Neuronal stem cell (in vitro differentiated cells): ENCODE measurements at regions not wholly inside any gene's neighbourhood (a gene's known extent, or its start where the extent isn't known, plus 50 kb on each side); places are given as distances from the start of the nearest gene placed in this dataset.

Experiments used
- DNase-seq: peaks from one replicate; pipeline ENCODE4 v3.0.0-alpha.2; 2013; ENCODE audit warnings: low spot score
- H2AFZ ChIP-seq: one replicate; pipeline ENCODE4 v1.6.1; 2013; ENCODE audit warnings: mild to moderate bottlenecking, low read length, inconsistent platforms
- H2AK5ac ChIP-seq: 2 replicates; pipeline ENCODE4 v1.6.1; 2013; ENCODE audit warnings: low read depth, mild to moderate bottlenecking, inconsistent platforms, low read length, moderate library complexity, mixed read lengths
- H2BK120ac ChIP-seq: 2 replicates; pipeline ENCODE4 v1.6.1; 2013; ENCODE audit warnings: low read depth, mild to moderate bottlenecking, inconsistent platforms, low read length, moderate library complexity, mixed read lengths
- H2BK12ac ChIP-seq: one replicate; pipeline ENCODE4 v1.6.1; 2013; ENCODE audit warnings: low read length, inconsistent platforms
- H2BK15ac ChIP-seq: 2 replicates; pipeline ENCODE4 v1.6.1; 2013; ENCODE audit warnings: mild to moderate bottlenecking, low read length, inconsistent platforms, mixed read lengths
- H2BK5ac ChIP-seq: one replicate; pipeline ENCODE4 v1.6.1; 2013; ENCODE audit warnings: inconsistent platforms, mild to moderate bottlenecking, low read length, moderate library complexity
- H3K14ac ChIP-seq: one replicate; pipeline ENCODE4 v1.6.1; 2013; ENCODE audit warnings: low read length, inconsistent platforms
- H3K18ac ChIP-seq: 2 replicates; pipeline ENCODE4 v1.6.1; 2013; ENCODE audit warnings: low read length, inconsistent platforms
- H3K23ac ChIP-seq: 2 replicates; pipeline ENCODE4 v1.6.1; 2013; ENCODE audit warnings: low read depth, mild to moderate bottlenecking, mixed read lengths, low read length, inconsistent platforms; ENCODE audit not compliant: poor library complexity
- H3K27ac ChIP-seq: replicated peaks from 3 replicates; pipeline ENCODE4 v1.5.1; 2013; ENCODE audit warnings: low read length, inconsistent platforms
- H3K27me3 ChIP-seq, 3 experiments: 2 replicates each; pipeline ENCODE4 v1.6.1; 2013; ENCODE audit warnings: low read length in 3 of 3, mild to moderate bottlenecking in 2 of 3, inconsistent platforms in 1 of 3, low read depth in 1 of 3, mixed read lengths in 1 of 3, moderate library complexity in 1 of 3; ENCODE audit not compliant: control insufficient read depth in 3 of 3, insufficient read depth in 3 of 3
- H3K36me3 ChIP-seq, 2 donors: replicated peaks in 1 of 2; 2 replicates each; pipeline ENCODE4 v1.6.1; 2013; ENCODE audit warnings: low read length in 2 of 2; ENCODE audit not compliant: control insufficient read depth in 2 of 2, insufficient read depth in 2 of 2
- H3K4ac ChIP-seq: 2 replicates; pipeline ENCODE4 v1.6.1; 2013; ENCODE audit warnings: inconsistent platforms, mild to moderate bottlenecking, low read length, moderate library complexity
- H3K4me1 ChIP-seq, 2 donors: 1 replicate in 1 of 2; 2 replicates in 1 of 2; pipeline ENCODE4 v1.6.1; 2013; ENCODE audit warnings: low read length in 2 of 2, low read depth in 1 of 2; ENCODE audit not compliant: control insufficient read depth in 2 of 2, insufficient read depth in 1 of 2
- H3K4me2 ChIP-seq: one replicate; pipeline ENCODE4 v1.6.1; 2013; ENCODE audit warnings: mild to moderate bottlenecking, low read length, inconsistent platforms; ENCODE audit not compliant: insufficient read depth, poor library complexity, severe bottlenecking
- H3K4me3 ChIP-seq, 2 donors: 2 replicates each; pipeline ENCODE4 v1.5.1; 2013; ENCODE audit warnings: low read length in 2 of 2, mild to moderate bottlenecking in 2 of 2, inconsistent platforms in 1 of 2, moderate library complexity in 1 of 2
- H3K79me1 ChIP-seq: one replicate; pipeline ENCODE4 v1.6.1; 2013; ENCODE audit warnings: low read depth, mild to moderate bottlenecking, inconsistent platforms, low read length, moderate library complexity
- H3K9ac ChIP-seq: one replicate; pipeline ENCODE4 v1.6.1; 2013; ENCODE audit warnings: mild to moderate bottlenecking, low read depth, low read length, inconsistent platforms; ENCODE audit not compliant: poor library complexity
- H3K9me3 ChIP-seq, 2 donors: replicated peaks in 1 of 2; 2 replicates each; pipeline versions ENCODE3 to v1.6.1; 2013; ENCODE audit warnings: low read length in 2 of 2, mild to moderate bottlenecking in 2 of 2, inconsistent platforms in 1 of 2, low read depth in 1 of 2, mixed read lengths in 1 of 2, moderate library complexity in 1 of 2; ENCODE audit not compliant: control insufficient read depth in 2 of 2, insufficient read depth in 1 of 2
- H4K8ac ChIP-seq: one replicate; pipeline ENCODE4 v1.6.1; 2013; ENCODE audit warnings: low read depth, mild to moderate bottlenecking, inconsistent platforms, low read length, moderate library complexity
- H4K91ac ChIP-seq: one replicate; pipeline ENCODE4 v1.6.1; 2013; ENCODE audit warnings: low read length, low read depth, mild to moderate bottlenecking, inconsistent platforms; ENCODE audit not compliant: poor library complexity
- WGBS, 2 donors: extraction: QIAGEN DNeasy Blood & Tissue Kit; methylation state at CpG; one replicate each; pipeline ENCODE4 v1.1.7; 2013; ENCODE audit warnings: missing lambda C conversion rate in 2 of 2, mixed read lengths in 1 of 2; ENCODE audit not compliant: insufficient read length in 2 of 2, insufficient replicate concordance in 1 of 2; ENCODE audit errors: extremely low coverage in 2 of 2; 5-methylcytosine and 5-hydroxymethylcytosine counted together

- no peak for DNase-seq
- Histone ChIP-seq H3K4me3 (no peak overlapping the region), H2AK5ac (no peak overlapping the region), H2AFZ (no peak overlapping the region), H3K23ac (no peak overlapping the region), H3K4ac (no peak overlapping the region), H3K27ac (no peak overlapping the region), H3K27me3 (no peaks in the 10 kb centered on the region), H2BK12ac (no peak overlapping the region), H2BK120ac (no peak overlapping the region), H3K4me1 (no peaks in the 10 kb centered on the region), H3K9me3 (no peaks in the 10 kb centered on the region), H3K9ac (no peak overlapping the region), H3K36me3 (no peaks in the 10 kb centered on the region), H3K18ac (no peak overlapping the region), H3K14ac (no peak overlapping the region), H3K4me2 (no peak overlapping the region), H4K91ac (no peak overlapping the region), H4K8ac (no peak overlapping the region), H2BK5ac (no peak overlapping the region), H3K79me1 (no peaks in the 10 kb centered on the region), H2BK15ac (no peak overlapping the region)
- WGBS, 2 donors = no CpG with 5 or more reads among the region's 1 CpG
These were observed 285.0 kb upstream of the ATP2B1 start for GRCh38 chr12:89993632-89994031.

GRCh38 chr12:89992668-89993451 lies 284.2 kb upstream of the ATP2B1 start:
- no peak overlapping the region for H4K91ac ChIP-seq
- no peaks in the 10 kb centered on the region for H3K4me1 ChIP-seq
- H3K18ac ChIP-seq = no peak overlapping the region
- H3K27ac ChIP-seq = no peak overlapping the region
- no peak overlapping the region for H2BK5ac ChIP-seq
- no peak overlapping the region for H3K23ac ChIP-seq
- no peak overlapping the region for H3K14ac ChIP-seq
- H3K4ac ChIP-seq = no peak overlapping the region
- no peak overlapping the region for H2AK5ac ChIP-seq
- H3K27me3 ChIP-seq = no peaks in the 10 kb centered on the region
- no peak for DNase-seq
- no peak overlapping the region for H3K4me2 ChIP-seq
- no peak overlapping the region for H2AFZ ChIP-seq
- H3K9me3 ChIP-seq = no peaks in the 10 kb centered on the region
- H3K9ac ChIP-seq = no peak overlapping the region
- H4K8ac ChIP-seq = no peak overlapping the region
- no peak overlapping the region for H3K4me3 ChIP-seq
- H3K79me1 ChIP-seq = no peaks in the 10 kb centered on the region
- no peaks in the 10 kb centered on the region for H3K36me3 ChIP-seq
- no peak overlapping the region for H2BK120ac ChIP-seq
- no peak overlapping the region for H2BK12ac ChIP-seq
- WGBS, 2 donors = no CpG with 5 or more reads among the region's 2 CpGs
- no peak overlapping the region for H2BK15ac ChIP-seq

- Histone ChIP-seq H3K4me3 (no peak overlapping the region), H3K9me3 (no peaks in the 10 kb centered on the region), H3K18ac (no peak overlapping the region), H3K4ac (no peak overlapping the region), H3K4me1 (no peaks in the 10 kb centered on the region), H2BK12ac (no peak overlapping the region), H3K4me2 (no peak overlapping the region), H3K27me3 (no peaks in the 10 kb centered on the region), H4K8ac (no peak overlapping the region), H2AK5ac (no peak overlapping the region), H3K9ac (no peak overlapping the region), H3K27ac (no peak overlapping the region), H3K23ac (no peak overlapping the region), H3K14ac (no peak overlapping the region), H2BK15ac (no peak overlapping the region), H3K36me3 (no peaks in the 10 kb centered on the region), H2BK5ac (no peak overlapping the region), H3K79me1 (no peaks in the 10 kb centered on the region), H2AFZ (no peak overlapping the region), H2BK120ac (no peak overlapping the region), H4K91ac (no peak overlapping the region)
- no peak for DNase-seq
- WGBS, 2 donors = no CpG with 5 or more reads among the region's 6 CpGs
These were observed 283.4 kb upstream of the ATP2B1 start for GRCh38 chr12:89991807-89992590.

GRCh38 chr12:89988188-89988915 lies 279.7 kb upstream of the ATP2B1 start:
- Histone ChIP-seq H3K4ac (no peak overlapping the region), H3K18ac (no peak overlapping the region), H3K14ac (no peak overlapping the region), H2BK120ac (no peak overlapping the region), H3K4me3 (no peak overlapping the region), H3K4me1 (peaks cover 0 to 3% of the 10 kb centered on the region in 2 donors), H3K27ac (no peak overlapping the region), H3K36me3 (no peaks in the 10 kb centered on the region), H4K8ac (no peak overlapping the region), H3K23ac (no peak overlapping the region), H3K79me1 (no peaks in the 10 kb centered on the region), H2AK5ac (no peak overlapping the region), H2AFZ (no peak overlapping the region), H3K9me3 (no peaks in the 10 kb centered on the region), H2BK5ac (no peak overlapping the region), H3K9ac (no peak overlapping the region), H2BK12ac (no peak overlapping the region), H4K91ac (no peak overlapping the region), H3K27me3 (peaks cover 0 to 2% (median 0%) of the 10 kb centered on the region in 3 experiments), H2BK15ac (no peak overlapping the region), H3K4me2 (no peak overlapping the region)
- DNase-seq = no peak
- WGBS, 2 donors = no CpG with 5 or more reads among the region's 5 CpGs
